IMR-90 (cell line): ENCODE measurements at regions not wholly inside any gene's neighbourhood (a gene's known extent, or its start where the extent isn't known, plus 50 kb on each side); places are given as distances from the start of the nearest gene placed in this dataset.

ENCODE experiments used
- ATAC-seq: fragments of 200-7000 bp; cut with Tn5 transposase; 2 replicates; pipeline ENCODE4 v1.9.1; 2020; ENCODE audit warnings: low read depth, mild to moderate bottlenecking, moderate library complexity
- BruUV-seq: library from RNA; stranded (reverse); fragments of 400-500 nt; replicated peaks from 2 replicates; lab custom pipeline; 2021; lab: Mats Ljungman, UMichigan
- CTCF ChIA-PET: fragments of 300-600 bp; formaldehyde crosslinking; extraction: SDS; loops from one replicate; lab custom pipeline; 2021; ENCODE audit warnings: antibody characterized with exemption; lab: Yijun Ruan, JAX
- POLR2A ChIA-PET: fragments of 300-600 bp; sonication (Branson Sonifier 250); formaldehyde crosslinking; loops from one replicate; lab custom pipeline; 2022; ENCODE audit warnings: antibody characterized with exemption; ENCODE audit not compliant: unreplicated experiment; lab: Charles Lee
- DNase-seq: peaks from one replicate; pipeline ENCODE4 v3.0.0; 2013
- H2AFZ ChIP-seq: replicated peaks from 2 replicates; pipeline ENCODE3; 2013; ENCODE audit warnings: low read length, mild to moderate bottlenecking; ENCODE audit not compliant: poor library complexity
- H2AK5ac ChIP-seq: 2 replicates; pipeline ENCODE4 v1.6.1; 2013; ENCODE audit warnings: low read depth, low read length, inconsistent platforms
- H2AK9ac ChIP-seq: replicated peaks from 2 replicates; pipeline ENCODE3; 2013; ENCODE audit warnings: mild to moderate bottlenecking, low read depth, low read length, moderate library complexity; ENCODE audit not compliant: poor library complexity
- H2BK120ac ChIP-seq: 2 replicates; pipeline ENCODE4 v1.6.1; 2013; ENCODE audit warnings: low read depth, low read length, inconsistent platforms
- H2BK15ac ChIP-seq: 3 replicates; pipeline ENCODE4 v1.6.1; 2013; ENCODE audit warnings: low read depth, low read length, inconsistent platforms
- H2BK20ac ChIP-seq: 2 replicates; pipeline ENCODE4 v1.6.1; 2013; ENCODE audit warnings: low read depth, mild to moderate bottlenecking, inconsistent platforms, low read length, moderate library complexity
- H2BK5ac ChIP-seq: 2 replicates; pipeline ENCODE4 v1.6.1; 2013; ENCODE audit warnings: mild to moderate bottlenecking, low read depth, low read length, inconsistent platforms; ENCODE audit not compliant: poor library complexity, severe bottlenecking
- H3K14ac ChIP-seq: replicated peaks from 2 replicates; pipeline ENCODE4 v1.6.1; 2013; ENCODE audit warnings: low read depth, low read length, inconsistent platforms
- H3K18ac ChIP-seq: 2 replicates; pipeline ENCODE4 v1.6.1; 2013; ENCODE audit warnings: low read depth, low read length, control low read depth
- H3K23ac ChIP-seq: 2 replicates; pipeline ENCODE4 v1.6.1; 2013; ENCODE audit warnings: low read depth, low read length, inconsistent platforms
- H3K27ac ChIP-seq: 2 replicates; pipeline ENCODE4 v1.5.1; 2013; ENCODE audit warnings: mild to moderate bottlenecking, control low read depth, low read length; ENCODE audit not compliant: insufficient read depth
- H3K27me3 ChIP-seq: 2 replicates; pipeline ENCODE4 v1.6.1; 2013; ENCODE audit warnings: low read length; ENCODE audit not compliant: control insufficient read depth, insufficient read depth
- H3K36me3 ChIP-seq: 2 replicates; pipeline ENCODE4 v1.6.1; 2013; ENCODE audit warnings: low read length, mixed read lengths; ENCODE audit not compliant: control insufficient read depth, insufficient read depth
- H3K4ac ChIP-seq: 2 replicates; pipeline ENCODE4 v1.6.1; 2013; ENCODE audit warnings: low read depth, low read length, inconsistent platforms
- H3K4me1 ChIP-seq: 2 replicates; pipeline ENCODE4 v1.6.1; 2013; ENCODE audit warnings: low read length, mixed read lengths; ENCODE audit not compliant: control insufficient read depth, insufficient read depth
- H3K4me2 ChIP-seq: 2 replicates; pipeline ENCODE4 v1.6.1; 2013; ENCODE audit warnings: low read depth, mild to moderate bottlenecking, control low read depth, low read length, moderate library complexity
- H3K4me3 ChIP-seq: 2 replicates; pipeline ENCODE4 v1.5.1; 2013; ENCODE audit warnings: low read depth, mild to moderate bottlenecking, control low read depth, low read length, moderate library complexity; ENCODE audit not compliant: insufficient read depth
- H3K56ac ChIP-seq: 2 replicates; pipeline ENCODE4 v1.6.1; 2013; ENCODE audit warnings: low read length, inconsistent platforms; ENCODE audit not compliant: insufficient read depth; ENCODE audit errors: extremely low read depth
- H3K79me1 ChIP-seq, 2 experiments: 2 replicates each; pipeline ENCODE4 v1.6.1; 2013; ENCODE audit warnings: low read length in 2 of 2, inconsistent platforms in 1 of 2, low read depth in 1 of 2
- H3K9ac ChIP-seq: 2 replicates; pipeline ENCODE4 v1.6.1; 2013; ENCODE audit warnings: low read depth, low read length, control low read depth
- H3K9me1 ChIP-seq: 2 replicates; pipeline ENCODE4 v1.6.1; 2013; ENCODE audit warnings: low read length, inconsistent platforms; ENCODE audit not compliant: insufficient read depth
- H3K9me3 ChIP-seq: 2 replicates; pipeline ENCODE4 v1.6.1; 2013; ENCODE audit warnings: low read length; ENCODE audit not compliant: control insufficient read depth, insufficient read depth
- H4K20me1 ChIP-seq: 2 replicates; pipeline ENCODE4 v1.6.1; 2013; ENCODE audit warnings: low read length, inconsistent platforms; ENCODE audit not compliant: insufficient read depth
- H4K5ac ChIP-seq: 2 replicates; pipeline ENCODE4 v1.6.1; 2013; ENCODE audit warnings: mild to moderate bottlenecking, low read depth, low read length, control low read depth
- H4K8ac ChIP-seq, 2 experiments: 2 replicates each; pipeline ENCODE4 v1.6.1; 2013; ENCODE audit warnings: low read depth in 2 of 2, low read length in 2 of 2, control low read depth in 1 of 2, inconsistent platforms in 1 of 2
- H4K91ac ChIP-seq: 2 replicates; pipeline ENCODE4 v1.6.1; 2013; ENCODE audit warnings: low read depth, low read length, inconsistent platforms; ENCODE audit not compliant: insufficient read depth
- BHLHE40 ChIP-seq: fragments of 150-350 bp; IDR thresholded peaks from 2 replicates; pipeline ENCODE4 v1.6.1; 2016; ENCODE audit warnings: mild to moderate bottlenecking, low read depth, low read length
- CEBPB ChIP-seq: IDR thresholded peaks from 2 replicates; pipeline ENCODE4 v1.6.1; 2012; ENCODE audit warnings: low read depth, low read length, improper control_type of control experiment
- CHD1 ChIP-seq: IDR thresholded peaks from 2 replicates; pipeline ENCODE4 v1.6.1; 2012; ENCODE audit warnings: low read depth, low read length, improper control_type of control experiment
- ELK1 ChIP-seq: fragments of 150-350 bp; IDR thresholded peaks from 2 replicates; pipeline ENCODE4 v1.6.1; 2016; ENCODE audit warnings: low read depth, mild to moderate bottlenecking, low read length, moderate library complexity, borderline replicate concordance
- MXI1 ChIP-seq: IDR thresholded peaks from 2 replicates; pipeline ENCODE4 v1.6.1; 2012; ENCODE audit warnings: low read depth, mild to moderate bottlenecking, low read length, moderate library complexity, borderline replicate concordance
- NFE2L2 ChIP-seq: fragments of 150-350 bp; IDR thresholded peaks from 2 replicates; pipeline ENCODE4 v1.6.1; 2016; ENCODE audit warnings: low read depth, mild to moderate bottlenecking, low read length
- POLR2A ChIP-seq: IDR thresholded peaks from 2 replicates; pipeline ENCODE4 v1.6.1; 2012; ENCODE audit warnings: mild to moderate bottlenecking, low read depth, low read length
- SMC3 ChIP-seq: fragments of 150-350 bp; IDR thresholded peaks from 2 replicates; pipeline ENCODE4 v1.6.1; 2016; ENCODE audit warnings: low read depth, mild to moderate bottlenecking, antibody characterized with exemption, low read length, moderate library complexity
- WGBS, 2 experiments: methylation state at CpG; one replicate each; pipeline versions ENCODE4 v1.1.5 to v1.1.7; 2013; ENCODE audit warnings: missing lambda C conversion rate in 2 of 2; ENCODE audit not compliant: insufficient read length in 1 of 2; ENCODE audit errors: extremely low coverage in 2 of 2; 5-methylcytosine and 5-hydroxymethylcytosine counted together
- dilution Hi-C: fragments of 300-500 bp; cut with HindIII; formaldehyde crosslinking; loops from one replicate; pipeline ENCODE4 v1.14.3; 2018; ENCODE audit warnings: low sequenced_read_pairs; ENCODE audit not compliant: unreplicated experiment
- in situ Hi-C: fragments of 300-500 bp; cut with MboI; formaldehyde crosslinking; loops from 3 replicates; pipeline ENCODE4 v1.14.3; 2019; ENCODE audit warnings: low sequenced_read_pairs, inconsistent platforms, mixed read lengths
- intact Hi-C: fragments of 100-400 bp; cut with micrococcal nuclease; formaldehyde crosslinking; loops from 2 replicates; pipeline ENCODE4 v1.10.0; 2022

- H3K9ac ChIP-seq = no peak overlapping the region
- ATAC-seq (no peak), DNase-seq (no peak)
- WGBS, 2 experiments = no CpG with 5 or more reads among the region's 3 CpGs
- no peak overlapping the region for H3K4me3 ChIP-seq
- no peak overlapping the region for H3K4me2 ChIP-seq
- no peak overlapping the region for H3K56ac ChIP-seq
- no peaks in the 10 kb centered on the region for H3K36me3 ChIP-seq
- CTCF ChIA-PET = no interaction called here
- no peak overlapping the region for H3K23ac ChIP-seq
- no peaks in the 10 kb centered on the region for H3K79me1 ChIP-seq
- no peaks in the 10 kb centered on the region for H3K9me3 ChIP-seq
- no peak overlapping the region for H2BK15ac ChIP-seq
- TF ChIP-seq POLR2A (no peak), NFE2L2 (no peak), MXI1 (no peak), BHLHE40 (no peak), ELK1 (no peak), SMC3 (no peak), CEBPB (no peak), CHD1 (no peak)
- no peak overlapping the region for H3K14ac ChIP-seq
- H3K4me1 ChIP-seq = no peaks in the 10 kb centered on the region
- no peak overlapping the region for H3K18ac ChIP-seq
- dilution Hi-C loops = no loop called here
- H3K4ac ChIP-seq = no peak overlapping the region
- no peak overlapping the region for H4K91ac ChIP-seq
- H2AFZ ChIP-seq = no peak overlapping the region
- H3K27ac ChIP-seq = no peak overlapping the region
- in situ Hi-C loops = no loop called here
- BruUV-seq = no TSS peak
- no peak overlapping the region for H4K8ac ChIP-seq
- POLR2A ChIA-PET = no interaction called here
- intact Hi-C loops = no loop called here
- no peaks in the 10 kb centered on the region for H3K27me3 ChIP-seq
- H2BK5ac ChIP-seq = no peak overlapping the region
- no peak overlapping the region for H2BK20ac ChIP-seq
- H4K5ac ChIP-seq = no peak overlapping the region
- no peak overlapping the region for H2BK120ac ChIP-seq
- no peaks in the 10 kb centered on the region for H3K9me1 ChIP-seq
- no peak overlapping the region for H2AK5ac ChIP-seq
- H2AK9ac ChIP-seq = no peak overlapping the region
- no peaks in the 10 kb centered on the region for H4K20me1 ChIP-seq
Measured at GRCh38 chr14:84446250-84446649, 1083.7 kb upstream of the FLRT2 start.
